Stomach (tissue), 8 donors: ENCODE measurements at regions not wholly inside any gene's neighbourhood (a gene's known extent, or its start where the extent isn't known, plus 50 kb on each side); places are given as distances from the start of the nearest gene placed in this dataset.

Source experiments
- DNase-seq, 2 donors: peaks; one replicate each; pipeline versions ENCODE4 v3.0.0 to v3.0.0-alpha.2; 2013 to 2019
- H3K27ac ChIP-seq, 5 donors: fragments of 200-600 bp in 4 of 5; sonication (generic) in 4 of 5; one replicate each; pipeline ENCODE4 v1.5.1; 2013 to 2019; ENCODE audit warnings: mild to moderate bottlenecking in 1 of 5, moderate library complexity in 1 of 5
- H3K27me3 ChIP-seq, 3 donors: fragments of 200-600 bp; sonication (generic); one replicate each; pipeline ENCODE4 v1.5.1; 2017 to 2019; ENCODE audit warnings: mixed run types in 1 of 3
- H3K36me3 ChIP-seq, 4 donors: fragments of 200-600 bp; sonication (generic); 1 replicate in 3 of 4; 2 replicates in 1 of 4; pipeline ENCODE4 v1.5.1; 2016 to 2019
- H3K4me1 ChIP-seq, 4 donors: fragments of 200-600 bp; sonication (generic); one replicate each; pipeline ENCODE4 v1.5.1; 2016 to 2019
- H3K4me3 ChIP-seq, 4 donors: fragments of 200-600 bp; sonication (generic) in 3 of 4; one replicate each; pipeline ENCODE4 v1.5.1; 2016 to 2019; ENCODE audit warnings: mild to moderate bottlenecking in 1 of 4
- H3K9me3 ChIP-seq, 4 donors: fragments of 200-600 bp; sonication (generic); one replicate each; pipeline ENCODE4 v1.5.1; 2016 to 2019
- EP300 ChIP-seq: sonication (generic); formaldehyde crosslinking; IDR thresholded peaks from one replicate; pipeline ENCODE4 v1.6.1; 2017; ENCODE audit warnings: antibody characterized with exemption
- POLR2A ChIP-seq, 4 donors: fragments of 450-650 bp; IDR thresholded peaks; one replicate each; pipeline ENCODE4 v1.6.1; 2016; ENCODE audit warnings: antibody characterized with exemption in 4 of 4, control low read depth in 2 of 4, mild to moderate bottlenecking in 1 of 4, moderate library complexity in 1 of 4
- POLR2AphosphoS5 ChIP-seq, 3 donors: sonication (generic); formaldehyde crosslinking; IDR thresholded peaks; one replicate each; pipeline ENCODE4 v1.6.1; 2016; ENCODE audit warnings: antibody characterized with exemption in 3 of 3
- WGBS, 5 donors: extraction: QIAGEN DNeasy Blood & Tissue Kit in 3 of 5; methylation state at CpG; one replicate each; pipeline versions ENCODE4 v1.1.5 to v1.1.7; 2013 to 2018; 5-methylcytosine and 5-hydroxymethylcytosine counted together
- intact Hi-C: fragments of 100-400 bp; cut with DNase I; formaldehyde crosslinking; loops from one replicate; pipeline ENCODE4 v1.15.1; 2023; ENCODE audit warnings: low total_unique reads
- TF ChIP-seq, protein P1 (sequence below), 7 experiments: fragments of 450-650 bp in 4 of 7; fragments of 200-600 bp in 3 of 7; sonication (generic) in 3 of 7; IDR thresholded peaks; one replicate each; pipeline ENCODE4 v1.5.1; 2016 to 2019; ENCODE audit warnings: antibody characterized with exemption in 7 of 7, control low read depth in 2 of 7, mild to moderate bottlenecking in 1 of 7
- donor health status: healthy with polysubstance abuse.
- donor health status: Bipolar disorder and iron deficiency.
- donor health status: healthy.

DNA sequence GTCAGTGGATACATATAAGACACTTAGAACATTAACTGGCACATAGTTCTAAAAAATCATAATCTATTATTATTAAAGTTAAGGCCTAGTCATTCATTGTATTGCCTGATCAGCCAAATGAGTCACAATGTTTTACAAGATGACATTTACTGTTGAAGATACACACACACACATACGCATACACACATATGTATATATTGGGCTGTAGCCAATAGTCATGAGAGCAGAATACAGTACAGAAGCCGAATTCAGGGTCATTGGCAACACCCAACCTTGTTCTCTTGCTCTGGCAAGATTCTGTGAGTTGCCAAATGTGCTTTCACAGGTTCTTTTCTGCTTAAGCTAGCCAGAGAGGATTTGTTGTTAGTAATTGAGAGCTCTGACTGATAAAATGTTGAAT lies 922.8 kb upstream of the MAP3K7 start:
- no peaks in the 10 kb centered on the region for H3K4me1 ChIP-seq
- intact Hi-C loops, result no loop called here
- H3K27me3 ChIP-seq, result no peaks in the 10 kb centered on the region
- TF ChIP-seq, protein P1, sequence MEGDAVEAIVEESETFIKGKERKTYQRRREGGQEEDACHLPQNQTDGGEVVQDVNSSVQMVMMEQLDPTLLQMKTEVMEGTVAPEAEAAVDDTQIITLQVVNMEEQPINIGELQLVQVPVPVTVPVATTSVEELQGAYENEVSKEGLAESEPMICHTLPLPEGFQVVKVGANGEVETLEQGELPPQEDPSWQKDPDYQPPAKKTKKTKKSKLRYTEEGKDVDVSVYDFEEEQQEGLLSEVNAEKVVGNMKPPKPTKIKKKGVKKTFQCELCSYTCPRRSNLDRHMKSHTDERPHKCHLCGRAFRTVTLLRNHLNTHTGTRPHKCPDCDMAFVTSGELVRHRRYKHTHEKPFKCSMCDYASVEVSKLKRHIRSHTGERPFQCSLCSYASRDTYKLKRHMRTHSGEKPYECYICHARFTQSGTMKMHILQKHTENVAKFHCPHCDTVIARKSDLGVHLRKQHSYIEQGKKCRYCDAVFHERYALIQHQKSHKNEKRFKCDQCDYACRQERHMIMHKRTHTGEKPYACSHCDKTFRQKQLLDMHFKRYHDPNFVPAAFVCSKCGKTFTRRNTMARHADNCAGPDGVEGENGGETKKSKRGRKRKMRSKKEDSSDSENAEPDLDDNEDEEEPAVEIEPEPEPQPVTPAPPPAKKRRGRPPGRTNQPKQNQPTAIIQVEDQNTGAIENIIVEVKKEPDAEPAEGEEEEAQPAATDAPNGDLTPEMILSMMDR (IDR thresholded peaks at IDR 0.05), result no peak
- TF ChIP-seq POLR2A (IDR thresholded peaks at IDR 0.05) (no peak), POLR2AphosphoS5 (IDR thresholded peaks at IDR 0.05) (no peak), EP300 (no peak)
- H3K36me3 ChIP-seq, result no peaks in the 10 kb centered on the region
- 53 to 69% (median 58%) methylated on average over 2 of the region's 2 CpGs for WGBS, 5 donors
- H3K4me3 ChIP-seq, result no peak overlapping the region
- DNase-seq, result no peak
- H3K9me3 ChIP-seq, result no peaks in the 10 kb centered on the region
- H3K27ac ChIP-seq, result no peak overlapping the region

- H3K9me3 ChIP-seq, result no peaks in the 10 kb centered on the region
- H3K4me1 ChIP-seq, result no peaks in the 10 kb centered on the region
- 63 to 91% (median 79%) methylated on average over 2 of the region's 2 CpGs for WGBS, 5 donors
- no peak overlapping the region for H3K4me3 ChIP-seq
- no peak for DNase-seq
- no peaks in the 10 kb centered on the region for H3K36me3 ChIP-seq
- intact Hi-C loops, result no loop called here
- no peak for TF ChIP-seq POLR2A (IDR thresholded peaks at IDR 0.05)
- TF ChIP-seq EP300, result no peak
- no peak for TF ChIP-seq POLR2AphosphoS5 (IDR thresholded peaks at IDR 0.05)
- TF ChIP-seq, protein P1 (IDR thresholded peaks at IDR 0.05), result no peak
- H3K27ac ChIP-seq, result no peak overlapping the region
- no peaks in the 10 kb centered on the region for H3K27me3 ChIP-seq
Measured at GRCh38 chr6:91509039-91509438, 922.2 kb upstream of the MAP3K7 start.

DNA sequence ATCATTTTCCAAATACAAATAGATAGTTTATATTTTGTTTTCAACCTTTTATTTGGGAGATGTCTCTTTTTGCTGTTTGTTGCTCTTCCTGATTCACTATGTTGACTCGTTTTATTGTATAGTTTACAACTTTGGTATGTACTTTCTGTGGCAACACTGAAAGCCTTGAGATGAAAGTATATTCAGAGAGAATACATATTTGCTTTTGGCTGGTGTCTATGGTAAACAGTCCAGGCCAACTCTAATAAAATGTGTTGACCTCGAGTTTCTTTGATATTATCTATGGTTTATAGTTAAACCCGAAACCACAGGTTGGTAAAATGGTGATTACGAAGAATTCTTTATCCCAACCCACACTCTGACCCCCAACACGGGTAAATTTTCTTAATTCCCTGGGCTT lies 919.6 kb upstream of the MAP3K7 start:
- 26 to 63% (median 54%) methylated on average over 5 of the region's 5 CpGs for WGBS, 5 donors
- Histone ChIP-seq H3K36me3 (no peaks in the 10 kb centered on the region), H3K4me3 (no peak overlapping the region), H3K4me1 (no peaks in the 10 kb centered on the region), H3K27ac (no peak overlapping the region), H3K27me3 (no peaks in the 10 kb centered on the region), H3K9me3 (no peaks in the 10 kb centered on the region)
- intact Hi-C loops, result no loop called here
- no peak for DNase-seq
- TF ChIP-seq POLR2A (IDR thresholded peaks at IDR 0.05) (no peak), EP300 (no peak), POLR2AphosphoS5 (IDR thresholded peaks at IDR 0.05) (no peak)
- TF ChIP-seq, protein P1 (IDR thresholded peaks at IDR 0.05), result no peak

- intact Hi-C loops, result no loop called here
- Histone ChIP-seq H3K4me1 (no peaks in the 10 kb centered on the region), H3K27me3 (no peaks in the 10 kb centered on the region), H3K27ac (no peak overlapping the region), H3K36me3 (no peaks in the 10 kb centered on the region), H3K4me3 (no peak overlapping the region), H3K9me3 (no peaks in the 10 kb centered on the region)
- DNase-seq, result no peak
- no peak for TF ChIP-seq EP300
- TF ChIP-seq POLR2A (IDR thresholded peaks at IDR 0.05), result no peak
- no peak for TF ChIP-seq POLR2AphosphoS5 (IDR thresholded peaks at IDR 0.05)
- TF ChIP-seq, protein P1 (IDR thresholded peaks at IDR 0.05), result no peak
Measured at GRCh38 chr6:91505199-91505598, 918.3 kb upstream of the MAP3K7 start.
